DOHH2 (cell line): ENCODE measurements at regions not wholly inside any gene's neighbourhood (a gene's known extent, or its start where the extent isn't known, plus 50 kb on each side); places are given as distances from the start of the nearest gene placed in this dataset.

Experiments used
- H3F3A ChIP-seq: fragments of 200-600 bp; sonication (generic), shearing (Covaris generic); 2 replicates; pipeline ENCODE4 v1.6.0; 2016; ENCODE audit warnings: antibody characterized with exemption, mild to moderate bottlenecking; ENCODE audit not compliant: control insufficient read depth, insufficient read depth
- H3K27ac ChIP-seq: fragments of 200-600 bp; sonication (generic); 2 replicates; pipeline ENCODE4 v1.5.1; 2014; ENCODE audit warnings: low read depth, mild to moderate bottlenecking, low read length, moderate library complexity
- H3K27me3 ChIP-seq: fragments of 200-600 bp; sonication (generic); 2 replicates; pipeline ENCODE4 v1.6.1; 2014; ENCODE audit warnings: mild to moderate bottlenecking, low read length, mixed read lengths; ENCODE audit not compliant: control insufficient read depth
- H3K36me3 ChIP-seq: fragments of 200-600 bp; sonication (generic); 2 replicates; pipeline ENCODE4 v1.6.1; 2014; ENCODE audit warnings: mild to moderate bottlenecking, low read length, moderate library complexity, mixed read lengths; ENCODE audit not compliant: control insufficient read depth
- H3K4me1 ChIP-seq: fragments of 200-600 bp; sonication (generic); 2 replicates; pipeline ENCODE4 v1.6.1; 2014; ENCODE audit warnings: mild to moderate bottlenecking, low read length, mixed read lengths; ENCODE audit not compliant: control insufficient read depth
- H3K4me2 ChIP-seq: fragments of 200-600 bp; sonication (generic); 2 replicates; pipeline ENCODE4 v1.6.0; 2014; ENCODE audit warnings: mild to moderate bottlenecking, low read length, moderate library complexity
- H3K4me3 ChIP-seq: fragments of 200-600 bp; sonication (generic); 2 replicates; pipeline ENCODE4 v1.5.1; 2014; ENCODE audit warnings: mild to moderate bottlenecking, low read length, mixed read lengths
- H3K79me2 ChIP-seq: fragments of 200-600 bp; sonication (generic); 2 replicates; pipeline ENCODE4 v1.6.1; 2014; ENCODE audit warnings: mild to moderate bottlenecking, low read length, mixed read lengths; ENCODE audit not compliant: control insufficient read depth
- H3K9me2 ChIP-seq: fragments of 200-600 bp; sonication (generic); replicated peaks from 2 replicates; pipeline ENCODE4 v1.6.1; 2014; ENCODE audit warnings: mild to moderate bottlenecking, low read length, mixed read lengths; ENCODE audit not compliant: control insufficient read depth
- H3K9me3 ChIP-seq: fragments of 200-600 bp; sonication (generic); 2 replicates; pipeline ENCODE4 v1.6.1; 2014; ENCODE audit warnings: antibody characterized with exemption, low read length, mixed read lengths; ENCODE audit not compliant: control insufficient read depth, insufficient read depth
- H4K20me1 ChIP-seq: fragments of 200-600 bp; sonication (generic); 2 replicates; pipeline ENCODE4 v1.6.0; 2014; ENCODE audit warnings: low read depth, mild to moderate bottlenecking, antibody characterized with exemption, low read length, moderate library complexity; ENCODE audit not compliant: control insufficient read depth, insufficient read depth
- CTCF ChIP-seq: fragments of 200-600 bp; sonication (generic); IDR thresholded peaks from one replicate; pipeline ENCODE4 v1.5.1; 2014; ENCODE audit warnings: antibody characterized with exemption, mild to moderate bottlenecking, low read depth, low read length; ENCODE audit not compliant: poor library complexity, severe bottlenecking
- EZH2phosphoT487 ChIP-seq: fragments of 200-600 bp; sonication (generic); IDR thresholded peaks from 2 replicates; pipeline ENCODE4 v1.6.1; 2017; ENCODE audit warnings: borderline replicate concordance, mild to moderate bottlenecking, antibody characterized with exemption, low read length, moderate library complexity, mixed read lengths

GRCh38 chr6:113676057-113676456 is 181.1 kb upstream of the MARCKS start:
- Histone ChIP-seq H3F3A (no peaks in the 10 kb centered on the region), H3K9me2 (no peaks in the 10 kb centered on the region), H3K4me3 (no peak overlapping the region)

GRCh38 chr6:113676968-113677367 is 180.2 kb upstream of the MARCKS start:
- no peak for TF ChIP-seq CTCF
- TF ChIP-seq EZH2phosphoT487: no peak
- Histone ChIP-seq H3K27me3 (no peaks in the 10 kb centered on the region), H3K4me2 (no peak overlapping the region), H3F3A (no peaks in the 10 kb centered on the region), H4K20me1 (no peaks in the 10 kb centered on the region), H3K9me2 (no peaks in the 10 kb centered on the region), H3K79me2 (no peaks in the 10 kb centered on the region), H3K36me3 (no peaks in the 10 kb centered on the region), H3K4me3 (no peak overlapping the region), H3K27ac (no peak overlapping the region), H3K9me3 (no peaks in the 10 kb centered on the region), H3K4me1 (peaks cover 13% of the 10 kb centered on the region)

More at GRCh38 chr6:113676057-113676456, 181.1 kb upstream of the MARCKS start:
- no peak for TF ChIP-seq CTCF
- no peak for TF ChIP-seq EZH2phosphoT487
- Histone ChIP-seq H3K9me3 (no peaks in the 10 kb centered on the region), H3K4me1 (peaks cover 9% of the 10 kb centered on the region), H3K27ac (no peak overlapping the region), H3K36me3 (no peaks in the 10 kb centered on the region), H4K20me1 (no peaks in the 10 kb centered on the region), H3K27me3 (no peaks in the 10 kb centered on the region), H3K4me2 (no peak overlapping the region), H3K79me2 (no peaks in the 10 kb centered on the region)

- H3K4me2 ChIP-seq: no peak overlapping the region
- peaks cover 31% of the 10 kb centered on the region for H3K4me1 ChIP-seq
- no peaks in the 10 kb centered on the region for H3K79me2 ChIP-seq
- TF ChIP-seq CTCF: no peak
- TF ChIP-seq EZH2phosphoT487: no peak
- H3K27ac ChIP-seq: no peak overlapping the region
- H3K9me3 ChIP-seq: no peaks in the 10 kb centered on the region
- H3K9me2 ChIP-seq: no peaks in the 10 kb centered on the region
- no peak overlapping the region for H3K4me3 ChIP-seq
- H4K20me1 ChIP-seq: no peaks in the 10 kb centered on the region
- H3F3A ChIP-seq: no peaks in the 10 kb centered on the region
- no peaks in the 10 kb centered on the region for H3K36me3 ChIP-seq
- no peaks in the 10 kb centered on the region for H3K27me3 ChIP-seq
These were observed 178.1 kb upstream of the MARCKS start for GRCh38 chr6:113679051-113679450.

GRCh38 chr6:113680301-113680700 is 176.8 kb upstream of the MARCKS start:
- Histone ChIP-seq H3K79me2 (no peaks in the 10 kb centered on the region), H3F3A (no peaks in the 10 kb centered on the region), H3K9me3 (no peaks in the 10 kb centered on the region), H3K27me3 (no peaks in the 10 kb centered on the region), H4K20me1 (no peaks in the 10 kb centered on the region), H3K36me3 (no peaks in the 10 kb centered on the region), H3K27ac (no peak overlapping the region), H3K4me1 (peaks cover 44% of the 10 kb centered on the region), H3K4me3 (no peak overlapping the region), H3K4me2 (no peak overlapping the region), H3K9me2 (no peaks in the 10 kb centered on the region)
- TF ChIP-seq CTCF (no peak), EZH2phosphoT487 (no peak)
